Inflammatory macrophage (primary cell): ENCODE measurements at regions not wholly inside any gene's neighbourhood (a gene's known extent, or its start where the extent isn't known, plus 50 kb on each side); places are given as distances from the start of the nearest gene placed in this dataset.

Experiments
- DNase-seq, 2 donors: peaks; one replicate each; pipeline ENCODE4 v3.0.0-alpha.2; 2020 to 2022

DNA sequence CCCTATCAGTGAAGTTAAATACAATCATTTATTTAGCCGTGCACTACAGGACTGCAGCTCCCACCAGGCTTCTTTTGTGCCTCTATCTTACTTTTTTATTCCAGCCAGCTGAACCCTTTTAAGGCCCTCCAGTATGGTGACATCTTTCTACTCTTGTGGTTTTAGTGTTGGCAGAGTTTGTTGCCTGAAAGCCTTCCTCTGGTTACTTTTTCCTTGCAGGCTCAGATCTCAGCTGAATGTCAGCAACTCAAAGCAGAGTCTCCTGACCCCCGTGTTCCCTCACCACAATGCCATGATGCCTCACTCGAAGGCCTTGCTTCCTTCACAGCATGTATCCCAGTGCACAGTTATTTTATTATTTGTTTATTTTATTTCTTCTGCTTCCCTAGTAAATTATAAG is 818.9 kb upstream of the LCORL start:
- DNase-seq: no peak

GRCh38 chr4:18816228-18816895 is 794.8 kb upstream of the LCORL start:
- no peak for DNase-seq

DNA sequence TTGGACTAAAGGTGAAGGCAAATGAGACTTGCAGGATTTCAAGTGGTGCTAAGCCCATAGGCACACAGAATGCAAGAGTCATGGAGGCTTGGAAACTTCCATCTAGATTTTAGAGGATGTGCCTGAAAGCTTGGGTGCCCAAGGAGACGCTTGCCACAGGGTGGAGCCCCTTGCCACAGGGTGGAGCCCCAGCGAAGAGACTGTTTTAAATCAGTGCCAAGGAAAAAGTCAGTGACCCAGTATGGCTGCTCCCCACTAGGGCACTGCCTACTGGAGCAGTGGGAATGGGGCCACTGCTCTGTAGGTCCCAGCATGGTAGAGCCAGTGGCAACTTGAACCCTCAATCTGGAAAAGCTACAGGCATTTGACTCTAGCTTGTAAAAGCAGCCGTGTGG is 794.2 kb upstream of the LCORL start:
- DNase-seq: no peak

DNA sequence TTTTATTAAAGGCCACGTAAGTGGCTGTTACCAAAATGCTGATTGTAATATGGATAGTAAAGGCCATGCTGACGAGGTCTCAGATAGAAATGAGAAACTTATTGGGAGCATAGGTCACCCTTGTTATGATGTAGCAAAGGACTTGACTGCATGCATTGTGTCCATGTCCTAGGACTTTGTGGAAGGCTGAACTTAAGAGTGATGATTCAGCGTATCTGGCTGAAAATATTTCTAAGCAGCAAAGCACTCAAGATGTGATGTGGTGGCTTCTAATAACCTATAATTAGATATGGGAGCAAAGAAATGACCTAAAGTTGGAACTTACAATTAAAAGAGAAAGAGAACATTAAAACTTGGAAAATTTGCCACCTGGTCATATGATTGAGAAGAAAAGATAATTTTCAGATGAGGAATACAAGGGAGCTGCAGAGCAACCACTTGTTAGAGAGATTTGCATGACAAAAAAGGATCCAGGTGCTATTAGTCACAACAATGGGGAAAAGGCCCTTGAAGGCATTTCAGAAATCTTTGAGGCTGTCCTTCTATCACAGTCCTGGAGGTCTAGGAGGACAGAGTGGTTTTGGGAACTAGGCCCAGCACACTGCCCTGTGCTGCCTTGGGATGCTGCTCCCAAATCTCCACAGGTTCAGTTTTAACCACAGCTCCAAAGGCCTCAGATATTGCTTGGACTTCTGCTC is 793.7 kb upstream of the LCORL start:
- no peak for DNase-seq

GRCh38 chr4:18813771-18814170 is 792.2 kb upstream of the LCORL start:
- no peak for DNase-seq

GRCh38 chr4:18813055-18813454 is 791.5 kb upstream of the LCORL start:
- DNase-seq: no peak

GRCh38 chr4:18803781-18804180 is 782.2 kb upstream of the LCORL start:
- DNase-seq: no peak

- no peak for DNase-seq
These were observed 776.6 kb upstream of the LCORL start for GRCh38 chr4:18798123-18798522.

GRCh38 chr4:18795794-18796193 is 774.2 kb upstream of the LCORL start:
- no peak for DNase-seq

DNA sequence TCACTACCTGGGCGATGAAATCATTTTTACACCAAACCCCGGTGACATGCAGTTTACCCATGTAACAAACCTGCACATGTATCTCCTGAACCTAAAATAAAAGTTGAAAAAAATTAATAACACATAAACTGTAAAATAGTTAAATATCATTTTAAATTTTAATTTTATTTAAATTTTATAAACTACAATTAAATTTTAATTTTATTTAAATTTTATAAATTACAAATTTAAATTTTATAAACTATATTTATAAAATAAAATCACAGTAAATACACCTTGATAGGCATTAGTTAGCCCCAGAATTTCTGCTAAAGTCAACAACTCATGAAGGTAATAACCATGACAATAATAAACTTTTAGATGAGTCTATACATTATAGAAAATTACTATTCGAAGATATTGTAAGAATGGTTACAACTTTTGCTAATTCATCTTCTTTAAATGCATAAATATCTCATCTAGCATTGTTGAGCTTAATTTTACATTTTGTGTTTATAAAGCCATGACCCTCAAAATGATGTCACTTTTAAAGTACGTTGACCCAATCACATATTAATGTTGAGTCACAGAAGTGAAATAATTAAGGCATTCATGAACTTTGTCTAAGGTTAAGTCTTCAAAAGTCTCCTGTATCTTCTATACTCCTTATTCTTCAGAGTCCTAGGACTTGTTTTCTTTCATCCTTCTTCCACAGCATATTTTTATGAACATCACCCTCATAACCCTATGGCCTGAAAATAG is 755.8 kb upstream of the LCORL start:
- no peak for DNase-seq

- DNase-seq: no peak
These were observed 746.4 kb upstream of the LCORL start for GRCh38 chr4:18767921-18768320.

GRCh38 chr4:18756671-18757070 is 735.1 kb upstream of the LCORL start:
- no peak for DNase-seq

- DNase-seq: no peak
These were observed 732.6 kb upstream of the LCORL start for GRCh38 chr4:18754180-18754579.

- no peak for DNase-seq
These were observed 729.5 kb upstream of the LCORL start for GRCh38 chr4:18751083-18751482.

DNA sequence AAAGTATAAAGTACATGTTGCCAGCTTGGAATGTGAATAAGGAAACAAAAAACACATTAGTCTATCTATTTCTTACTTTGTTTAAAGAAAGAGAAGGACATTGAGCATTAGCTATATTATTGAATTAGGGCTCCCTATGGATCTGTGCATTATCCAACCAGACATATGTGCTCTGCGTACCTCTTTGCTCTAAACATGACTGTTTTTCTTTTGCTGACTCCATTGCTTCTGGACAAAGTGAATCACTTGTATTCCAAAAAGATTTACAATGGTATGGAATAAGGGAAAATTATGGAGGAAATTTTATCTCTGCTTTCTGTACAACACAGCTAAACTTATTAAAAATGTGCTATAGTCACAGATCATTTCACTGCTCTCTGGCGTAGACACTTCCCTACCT is 727.8 kb upstream of the LCORL start:
- DNase-seq: no peak

DNA sequence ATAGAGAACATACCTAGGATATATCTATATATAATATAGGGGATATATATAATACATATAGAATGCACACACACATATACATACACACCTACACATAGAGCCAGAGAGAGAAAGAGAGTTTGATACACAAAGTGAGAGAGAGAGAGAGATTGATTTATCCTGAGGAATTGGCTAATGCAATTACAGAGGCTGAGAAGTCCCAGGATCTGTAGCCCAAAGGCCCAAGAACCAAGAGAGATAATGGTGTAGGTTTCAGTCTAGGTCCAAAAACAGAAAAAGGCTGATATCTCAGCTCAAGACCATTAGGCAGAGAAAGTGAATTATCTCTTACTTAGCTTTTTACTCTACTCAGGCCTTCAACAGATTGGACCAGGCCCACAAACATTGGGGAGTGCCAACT is 715.0 kb upstream of the LCORL start:
- DNase-seq: no peak

GRCh38 chr4:18735740-18736268 is 714.2 kb upstream of the LCORL start:
- DNase-seq: no peak

DNA sequence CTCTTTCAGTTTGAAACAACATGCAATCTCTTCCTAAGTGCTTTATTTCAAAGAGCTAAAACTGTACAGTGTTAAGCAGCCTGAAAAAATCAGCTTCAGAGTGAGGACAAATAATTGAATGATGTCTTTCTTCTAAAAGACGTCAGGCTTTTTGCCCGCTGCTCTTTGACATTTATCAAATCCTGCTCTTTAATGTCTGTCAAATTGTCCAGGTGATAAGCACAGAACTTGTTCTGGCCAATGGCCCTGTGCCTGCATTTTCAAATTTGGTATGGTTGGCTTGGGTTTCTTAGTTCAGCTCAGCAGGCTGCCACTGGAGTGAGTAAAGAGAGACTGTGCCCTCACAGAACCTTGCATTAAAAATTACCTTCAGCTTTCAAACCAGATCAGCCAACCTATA is 712.9 kb upstream of the LCORL start:
- no peak for DNase-seq

DNA sequence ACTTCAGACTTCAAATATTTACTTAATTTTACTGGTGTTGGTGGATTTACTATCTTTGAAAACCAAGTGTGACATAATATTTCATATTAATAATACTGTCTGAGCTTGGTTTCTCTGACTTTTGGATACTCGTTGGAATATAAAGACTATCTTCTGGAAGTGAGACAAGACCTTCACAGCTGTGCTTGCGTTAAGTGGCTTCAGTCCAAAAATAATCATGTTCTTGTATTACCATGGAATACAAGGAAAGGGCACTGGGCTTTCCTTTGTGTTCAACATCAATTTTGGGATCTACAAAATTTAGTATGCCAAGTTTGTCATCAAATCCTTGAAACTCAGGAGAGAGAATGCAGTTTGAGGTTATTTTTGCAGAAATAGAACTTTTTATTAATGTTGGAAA is 712.4 kb upstream of the LCORL start:
- DNase-seq: no peak

- DNase-seq: no peak
These were observed 701.2 kb upstream of the LCORL start for GRCh38 chr4:18722748-18723191.

DNA sequence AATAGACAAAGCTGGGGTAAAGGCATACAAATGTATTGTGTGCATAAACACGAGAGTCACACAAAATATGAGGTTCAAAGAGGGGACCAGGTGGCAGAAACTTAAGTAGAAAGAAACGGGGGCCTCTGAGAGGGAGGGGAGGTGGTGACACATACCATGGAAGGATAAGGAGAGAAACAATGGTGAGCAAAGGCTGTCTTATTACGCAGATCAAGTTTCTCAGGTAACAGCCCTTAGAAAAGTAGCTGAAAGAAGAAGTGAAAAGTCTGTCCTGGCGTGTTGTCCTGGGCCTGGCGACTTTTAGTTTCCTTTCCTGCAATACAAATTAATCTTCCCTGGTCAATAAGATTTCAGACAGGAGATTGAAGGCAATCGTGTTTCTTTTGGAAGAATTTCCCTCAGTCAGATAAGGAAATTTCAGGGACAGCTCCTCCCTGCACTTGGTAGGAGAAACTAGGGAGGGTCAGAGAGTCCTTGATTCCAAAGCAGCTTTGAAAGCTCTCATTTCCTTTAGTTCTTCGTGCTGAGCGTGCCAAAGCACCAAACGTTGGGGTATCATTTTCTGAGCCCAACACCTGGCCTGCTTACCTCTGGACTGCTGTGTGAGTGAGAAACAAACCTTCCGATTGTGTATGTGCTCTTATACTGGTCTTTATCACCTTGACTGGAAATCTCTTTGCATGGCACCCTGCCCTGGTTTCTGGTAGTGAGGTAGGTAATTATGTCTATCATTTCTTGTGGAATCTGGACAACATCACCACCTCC is 676.7 kb upstream of the LCORL start:
- no peak for DNase-seq

GRCh38 chr4:18695733-18696527 is 674.4 kb upstream of the LCORL start:
- DNase-seq: no peak
